ENCODE measurements at regions not wholly inside any gene's neighbourhood (a gene's known extent, or its start where the extent isn't known, plus 50 kb on each side); places are given as distances from the start of the nearest gene placed in this dataset.
"Not testable (repeated sequence)": the region's sequence is repeated elsewhere in the genome, so short reads cannot be mapped to it uniquely, and the experiment has no call there.

- DNase-seq = no peak
Measured at GRCh38 chr13:57784633-57785032, 153.1 kb downstream of the PCDH17 start.

GRCh38 chr13:57787058-57787791 is 155.7 kb downstream of the PCDH17 start:
- no peak for DNase-seq

GRCh38 chr13:57799624-57800023 is 168.1 kb downstream of the PCDH17 start:
- no peak for DNase-seq

- DNase-seq = no peak
Measured at GRCh38 chr13:57813651-57814050, 182.1 kb downstream of the PCDH17 start.

GRCh38 chr13:57815600-57815999 is 184.1 kb downstream of the PCDH17 start:
- DNase-seq = no peak

- DNase-seq = no peak
Measured at GRCh38 chr13:57820924-57821323, 189.4 kb downstream of the PCDH17 start.

GRCh38 chr13:57823704-57824103 is 192.2 kb downstream of the PCDH17 start:
- no peak for DNase-seq

GRCh38 chr13:57824121-57824520 is 192.6 kb downstream of the PCDH17 start:
- no peak for DNase-seq

GRCh38 chr13:57825066-57825465 is 193.5 kb downstream of the PCDH17 start:
- DNase-seq = no peak

- no peak for DNase-seq
Measured at GRCh38 chr13:57829496-57829895, 198.0 kb downstream of the PCDH17 start.

- DNase-seq = no peak
Measured at GRCh38 chr13:57832187-57832586, 200.6 kb downstream of the PCDH17 start.

GRCh38 chr13:57837801-57838200 is 206.3 kb downstream of the PCDH17 start:
- no peak for DNase-seq

GRCh38 chr13:57843521-57843920 is 212.0 kb downstream of the PCDH17 start:
- DNase-seq = no peak

- no peak for DNase-seq
Measured at GRCh38 chr13:57846600-57847173, 215.1 kb downstream of the PCDH17 start.

GRCh38 chr13:57857945-57858344 is 226.4 kb downstream of the PCDH17 start:
- no peak for DNase-seq

GRCh38 chr13:57858376-57858775 is 226.8 kb downstream of the PCDH17 start:
- no peak for DNase-seq

GRCh38 chr13:57862879-57863278 is 231.3 kb downstream of the PCDH17 start:
- DNase-seq = no peak

- DNase-seq = no peak
Measured at GRCh38 chr13:57865600-57866294, 234.2 kb downstream of the PCDH17 start.

GRCh38 chr13:57874530-57874929 is 243.0 kb downstream of the PCDH17 start:
- no peak for DNase-seq

GRCh38 chr13:57877601-57878000 is 246.1 kb downstream of the PCDH17 start:
- DNase-seq = no peak

GRCh38 chr13:57878291-57878690 is 246.7 kb downstream of the PCDH17 start:
- DNase-seq = no peak

GRCh38 chr13:57897225-57897624 is 265.7 kb downstream of the PCDH17 start:
- no peak for DNase-seq

- DNase-seq = no peak
Measured at GRCh38 chr13:57899096-57899495, 267.6 kb downstream of the PCDH17 start.

- not testable (repeated sequence) for DNase-seq
Measured at GRCh38 chr13:57909833-57910232, 278.3 kb downstream of the PCDH17 start.

All from DMS 273 treated with DMSO at 0.1 percent for 48 hours (cell line).